NCI-H128 (cell line): ENCODE measurements at regions not wholly inside any gene's neighbourhood (a gene's known extent, or its start where the extent isn't known, plus 50 kb on each side); places are given as distances from the start of the nearest gene placed in this dataset.
A peak's percentile ranks its signal among the peaks of the same experiment; 100 is the strongest.

Experiments
- DNase-seq: peaks from one replicate; lab custom pipeline; 2025; ENCODE audit not compliant: unreplicated experiment; lab: John Stamatoyannopoulos, UW

- DNase-seq = no peak
Measured at GRCh38 chr2:223510713-223511112, 91.4 kb downstream of the SCG2 start.

GRCh38 chr2:223511168-223511567 lies 91.0 kb downstream of the SCG2 start:
- no peak for DNase-seq

- no peak for DNase-seq
Measured at GRCh38 chr2:223513771-223514455, 88.2 kb downstream of the SCG2 start.

GRCh38 chr2:223519471-223519870 lies 82.7 kb downstream of the SCG2 start:
- DNase-seq = no peak

GRCh38 chr2:223522796-223523195 lies 79.4 kb downstream of the SCG2 start:
- no peak for DNase-seq

GRCh38 chr2:223523551-223524001 lies 78.6 kb downstream of the SCG2 start:
- DNase-seq = no peak

GRCh38 chr2:223524066-223524465 lies 78.1 kb downstream of the SCG2 start:
- DNase-seq = no peak

- no peak for DNase-seq
Measured at GRCh38 chr2:223526106-223526505, 76.1 kb downstream of the SCG2 start.

GRCh38 chr2:223528036-223528435 lies 74.1 kb downstream of the SCG2 start:
- no peak for DNase-seq

GRCh38 chr2:223529696-223530095 lies 72.5 kb downstream of the SCG2 start:
- no peak for DNase-seq

- no peak for DNase-seq
Measured at GRCh38 chr2:223530811-223531210, 71.3 kb downstream of the SCG2 start.

GRCh38 chr2:223532161-223532560 lies 70.0 kb downstream of the SCG2 start:
- DNase-seq = no peak

- no peak for DNase-seq
Measured at GRCh38 chr2:223532712-223533111, 69.4 kb downstream of the SCG2 start.

- no peak for DNase-seq
Measured at GRCh38 chr2:223536546-223536945, 65.6 kb downstream of the SCG2 start.

GRCh38 chr2:223537115-223537514 lies 65.0 kb downstream of the SCG2 start:
- DNase-seq = no peak

GRCh38 chr2:223537651-223538601 lies 64.2 kb downstream of the SCG2 start:
- peak; percentile 43 for DNase-seq

- DNase-seq = no peak
Measured at GRCh38 chr2:223538920-223539440, 63.2 kb downstream of the SCG2 start.

GRCh38 chr2:223541546-223541945 lies 60.6 kb downstream of the SCG2 start:
- no peak for DNase-seq

GRCh38 chr2:223542501-223542900 lies 59.7 kb downstream of the SCG2 start:
- DNase-seq = no peak

- no peak for DNase-seq
Measured at GRCh38 chr2:223545406-223545805, 56.8 kb downstream of the SCG2 start.

- DNase-seq = no peak
Measured at GRCh38 chr2:223545830-223546229, 56.3 kb downstream of the SCG2 start.
